NCI-H2196 (cell line): ENCODE measurements at regions not wholly inside any gene's neighbourhood (a gene's known extent, or its start where the extent isn't known, plus 50 kb on each side); places are given as distances from the start of the nearest gene placed in this dataset.

ENCODE experiments used
- DNase-seq: peaks from one replicate; lab custom pipeline; 2025; ENCODE audit not compliant: unreplicated experiment; lab: John Stamatoyannopoulos, UW

DNA sequence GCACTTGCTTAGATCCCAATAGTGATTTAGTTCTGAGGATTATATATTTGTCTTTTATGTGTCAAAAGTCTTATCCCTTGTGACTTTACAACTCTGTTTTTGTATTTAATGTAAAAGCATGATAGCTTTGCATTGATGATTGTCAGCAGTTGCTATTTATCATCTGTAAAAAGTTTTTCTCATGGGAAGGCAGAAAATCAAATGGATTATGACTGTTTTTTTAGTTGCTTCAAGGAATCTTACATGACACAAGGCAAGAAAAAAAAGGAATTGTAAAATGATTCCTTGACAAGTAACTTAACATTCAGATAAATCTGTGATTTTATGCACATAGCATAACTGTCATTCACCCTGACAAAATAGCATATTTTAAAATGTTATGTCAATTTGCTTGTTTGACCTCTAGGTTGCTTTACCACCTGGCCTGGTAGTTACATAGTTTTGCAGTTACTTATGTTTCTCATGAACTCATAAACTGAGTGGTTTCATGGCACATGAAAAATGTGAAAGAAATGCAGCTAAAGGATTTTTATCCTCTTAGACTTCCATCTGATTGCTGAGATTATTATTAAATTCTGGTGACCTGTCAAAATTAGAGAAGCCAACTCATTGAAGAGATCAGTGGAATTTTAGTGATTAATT is 622.6 kb downstream of the ADGRL2 start:
- DNase-seq, result no peak

DNA sequence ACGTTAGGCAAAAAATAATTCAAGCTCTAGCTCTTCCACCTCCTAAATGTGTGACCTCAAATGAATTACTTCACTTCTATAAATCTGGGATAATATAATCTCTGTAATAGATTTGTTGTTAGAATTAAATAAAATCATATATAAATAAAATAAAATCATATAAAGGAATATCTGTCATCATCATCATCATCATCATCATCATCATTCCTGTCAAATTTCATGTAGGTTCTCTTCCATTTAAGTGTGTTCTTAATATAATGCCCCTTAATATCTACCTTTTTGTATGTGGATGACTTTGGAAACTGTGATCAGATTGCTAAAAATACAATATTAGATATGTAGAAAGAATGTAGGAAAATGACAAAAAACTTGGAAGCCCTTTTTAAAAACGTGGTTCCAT is 621.0 kb downstream of the ADGRL2 start:
- DNase-seq, result no peak

DNA sequence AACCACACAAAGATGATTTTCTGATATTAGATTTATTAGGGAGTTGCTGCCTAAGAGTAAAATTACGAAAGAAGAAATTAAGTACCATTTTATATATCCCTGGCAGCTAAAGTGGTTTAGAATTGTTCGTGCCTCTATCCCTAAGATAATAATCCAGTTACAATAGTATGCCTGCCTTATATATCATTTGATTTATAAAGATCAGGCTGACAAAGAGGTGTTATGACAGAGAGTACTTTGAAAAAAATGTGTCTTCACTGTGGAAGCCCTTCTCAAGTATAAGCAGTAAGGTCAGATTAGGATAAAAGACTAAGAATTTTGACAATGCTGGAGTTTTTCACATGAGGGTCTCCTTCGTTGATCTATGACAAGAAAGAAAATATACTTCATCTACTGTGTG is 619.9 kb downstream of the ADGRL2 start:
- no peak for DNase-seq

DNA sequence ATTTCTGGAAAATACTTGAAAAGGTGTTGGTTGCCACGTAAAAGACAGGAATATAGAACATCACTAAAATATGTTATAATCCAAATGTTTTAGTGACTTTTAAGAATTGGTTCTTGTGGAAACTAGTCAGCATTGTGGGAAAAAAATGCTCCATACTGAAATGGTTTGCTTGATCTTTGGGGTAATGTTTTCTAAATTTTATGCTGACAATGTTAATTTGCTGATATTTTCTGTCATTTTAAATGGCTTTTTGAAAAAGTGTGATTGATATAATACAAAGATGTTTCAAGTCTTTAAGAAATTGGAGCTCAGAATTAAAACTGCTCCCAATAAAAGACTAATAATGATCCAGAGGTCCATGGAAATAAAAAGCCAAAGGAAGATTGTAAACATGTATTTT is 610.9 kb downstream of the ADGRL2 start:
- DNase-seq, result no peak

DNA sequence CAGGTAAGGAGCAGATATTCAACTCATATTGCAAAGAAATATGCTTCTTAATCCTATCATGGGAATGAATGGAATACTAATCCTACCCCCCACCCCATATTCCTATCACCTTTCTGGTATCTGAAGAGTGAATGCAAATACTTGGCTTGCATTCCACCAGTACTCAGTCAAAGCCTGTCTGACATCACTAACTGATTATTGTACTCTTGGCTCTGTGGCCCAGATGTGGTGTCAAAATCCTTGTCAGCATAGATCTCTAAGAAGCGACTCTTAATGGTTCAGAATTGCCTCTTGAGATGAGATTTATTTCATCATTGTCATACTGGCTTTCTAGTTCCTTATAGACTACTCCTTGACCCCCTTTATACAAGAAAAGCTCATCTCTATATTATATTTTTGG is 604.6 kb downstream of the ADGRL2 start:
- DNase-seq, result no peak

DNA sequence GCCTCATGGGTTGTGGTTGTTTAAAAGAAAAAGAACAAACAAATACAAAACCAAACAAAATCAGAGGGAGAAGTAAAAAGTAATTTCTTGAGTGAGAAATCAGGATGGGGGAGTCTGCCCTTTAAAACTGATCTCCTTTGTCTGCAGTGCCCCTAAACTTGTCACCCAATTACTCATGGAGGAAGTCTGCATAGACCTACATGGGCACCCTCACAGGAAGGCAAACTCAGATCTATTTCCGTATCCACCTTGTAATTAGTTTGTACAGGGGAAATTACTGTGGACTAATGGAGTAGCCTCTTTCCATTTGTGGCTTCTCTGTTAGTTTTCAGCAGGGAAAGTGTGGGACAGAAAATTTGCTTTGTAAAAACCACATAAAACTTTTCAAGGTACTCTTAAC is 600.4 kb downstream of the ADGRL2 start:
- no peak for DNase-seq

DNA sequence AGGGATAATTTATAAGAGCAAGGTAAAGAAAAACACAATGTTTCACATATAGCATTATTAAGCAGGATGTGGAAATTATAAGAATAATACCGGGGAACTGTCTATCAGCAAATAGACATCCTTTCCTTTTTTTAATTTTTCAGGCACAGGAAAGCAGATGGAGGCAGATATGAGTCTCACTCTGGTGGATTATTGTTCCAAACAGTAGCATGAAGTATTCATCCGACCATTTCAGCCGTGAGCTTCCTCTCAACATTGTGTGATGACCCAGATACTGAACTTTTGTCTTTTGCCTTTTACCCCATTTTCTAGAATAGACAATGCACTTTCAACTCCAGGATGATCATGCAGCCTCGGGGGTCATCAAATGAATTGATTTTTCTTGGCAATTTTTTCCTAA is 599.8 kb downstream of the ADGRL2 start:
- no peak for DNase-seq

DNA sequence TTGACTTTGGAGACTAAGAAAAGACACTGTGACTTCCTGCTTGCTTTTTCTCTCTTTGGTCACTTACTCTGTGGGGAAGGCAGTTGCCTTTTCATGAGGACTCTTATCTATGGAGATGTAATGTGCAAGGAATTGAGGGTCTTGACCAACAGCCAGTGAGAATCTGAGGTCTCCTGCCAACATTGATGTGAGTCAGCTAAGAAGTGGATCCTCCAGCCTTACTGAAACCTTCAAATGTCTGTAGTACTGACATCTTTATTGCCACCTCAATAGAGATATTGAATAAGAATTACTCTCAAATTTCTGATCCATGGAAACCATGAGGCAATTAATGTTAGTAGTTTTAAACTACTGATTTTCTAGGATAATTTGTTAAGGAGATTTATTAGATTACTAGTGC is 598.4 kb downstream of the ADGRL2 start:
- no peak for DNase-seq

DNA sequence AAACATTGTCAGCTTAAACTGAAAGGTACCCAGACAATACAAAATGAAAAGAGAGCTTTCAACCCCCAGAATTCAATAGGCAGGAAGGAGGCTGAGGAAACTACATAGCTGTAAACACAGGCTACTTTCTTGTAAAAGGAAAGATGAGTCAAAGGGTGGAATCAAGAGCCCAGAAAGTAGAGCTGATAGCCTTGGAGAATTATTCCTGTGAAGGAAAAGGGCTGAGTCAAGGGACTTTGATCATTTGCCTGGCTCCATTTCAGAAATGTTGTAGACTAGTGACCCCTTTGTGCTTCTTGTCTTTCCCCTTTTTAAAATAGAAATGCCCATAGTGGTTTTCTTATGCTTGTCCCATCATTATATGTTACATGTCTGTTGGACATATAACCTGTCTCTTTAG is 597.6 kb downstream of the ADGRL2 start:
- DNase-seq, result no peak

DNA sequence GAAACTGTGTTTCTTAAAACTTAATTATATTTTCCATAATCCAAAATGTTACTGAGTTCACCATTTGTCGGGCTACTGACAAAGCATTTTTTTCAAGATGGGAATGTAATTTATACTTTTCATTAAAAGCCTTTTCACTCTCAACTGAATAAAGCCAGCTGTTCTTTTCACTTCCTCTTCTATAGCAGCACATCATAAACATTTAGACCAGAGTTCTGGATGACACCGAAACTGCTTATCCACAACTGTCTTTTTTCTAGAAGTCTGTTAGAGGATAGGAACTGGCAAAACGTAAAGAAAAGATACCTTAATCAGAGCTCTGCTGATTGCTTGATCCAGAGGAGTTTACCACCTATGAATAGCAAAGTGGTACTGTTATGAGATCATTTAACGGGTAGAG is 594.7 kb downstream of the ADGRL2 start:
- DNase-seq, result no peak

DNA sequence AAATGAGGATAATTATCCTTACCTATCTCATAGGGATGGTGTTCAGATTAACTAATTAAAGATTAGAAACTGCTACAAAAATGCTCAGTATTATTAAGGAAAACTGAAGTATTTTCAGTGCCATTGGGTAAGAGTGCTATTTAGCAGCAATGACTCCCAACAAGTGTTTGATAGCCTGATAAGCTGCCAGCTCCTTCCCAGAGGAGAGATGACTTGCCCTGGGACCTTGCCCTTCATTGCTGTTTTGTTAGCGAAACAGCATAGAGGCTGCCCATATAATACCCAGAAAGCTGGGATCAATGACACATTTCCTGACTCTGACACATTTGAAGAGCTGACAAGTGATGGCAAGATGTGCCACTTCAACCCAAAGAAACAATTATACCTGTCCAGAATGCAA is 592.2 kb downstream of the ADGRL2 start:
- no peak for DNase-seq

DNA sequence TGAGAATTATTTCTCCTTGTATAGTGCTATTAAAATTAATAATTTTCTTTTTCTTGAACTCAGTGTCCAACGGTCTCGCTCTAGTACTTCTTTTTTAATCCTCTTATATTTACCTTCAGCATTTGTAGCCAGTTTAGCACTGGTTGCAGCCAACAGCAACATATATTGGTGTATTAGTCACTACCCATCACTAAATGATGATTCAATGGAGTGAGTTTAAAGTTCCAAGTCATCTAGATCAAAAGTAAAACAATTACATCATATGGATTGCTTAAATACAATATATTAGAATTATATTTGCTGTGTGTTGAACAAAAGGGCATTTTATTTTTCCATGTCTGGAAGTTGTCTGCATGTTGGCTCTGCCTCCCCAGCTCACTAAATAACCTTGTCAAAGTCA is 591.8 kb downstream of the ADGRL2 start:
- no peak for DNase-seq

DNA sequence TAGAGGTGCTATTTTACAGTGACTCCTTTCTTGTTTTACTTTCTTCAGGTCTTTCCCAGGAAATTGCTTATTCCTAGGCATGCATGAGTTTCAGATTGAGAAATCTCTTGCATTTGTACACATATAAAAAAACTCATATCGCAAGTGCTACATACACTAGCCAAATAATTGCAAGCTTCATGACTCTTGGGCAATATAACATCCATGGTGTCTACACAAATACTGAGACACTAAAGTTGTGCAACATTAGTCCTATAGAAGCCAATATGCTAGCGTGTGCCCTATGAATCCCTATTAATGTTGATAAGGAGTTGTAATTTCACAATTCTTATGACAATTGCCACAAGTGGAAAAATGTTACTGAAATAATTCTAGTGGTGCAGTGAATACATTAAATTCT is 591.0 kb downstream of the ADGRL2 start:
- DNase-seq, result no peak

DNA sequence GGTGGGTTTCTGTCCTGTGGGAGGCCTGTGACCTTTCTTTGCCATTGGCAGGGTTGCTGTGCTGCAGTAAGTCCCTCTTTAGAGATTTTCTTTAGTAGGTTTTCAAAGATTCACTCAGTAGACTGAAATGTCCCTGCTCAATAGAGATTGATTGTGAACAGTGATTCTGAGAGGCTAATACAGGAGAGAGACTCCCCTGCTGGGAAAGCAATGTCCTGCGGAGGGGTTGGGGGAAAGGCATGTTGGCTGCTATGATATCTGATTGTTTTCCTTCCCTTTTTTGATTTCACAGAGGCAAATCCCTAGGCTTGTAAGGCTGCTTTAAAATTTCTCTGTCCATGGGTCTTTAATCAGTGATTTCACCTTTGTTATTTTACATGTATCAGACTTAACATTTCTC is 589.9 kb downstream of the ADGRL2 start:
- DNase-seq, result no peak

DNA sequence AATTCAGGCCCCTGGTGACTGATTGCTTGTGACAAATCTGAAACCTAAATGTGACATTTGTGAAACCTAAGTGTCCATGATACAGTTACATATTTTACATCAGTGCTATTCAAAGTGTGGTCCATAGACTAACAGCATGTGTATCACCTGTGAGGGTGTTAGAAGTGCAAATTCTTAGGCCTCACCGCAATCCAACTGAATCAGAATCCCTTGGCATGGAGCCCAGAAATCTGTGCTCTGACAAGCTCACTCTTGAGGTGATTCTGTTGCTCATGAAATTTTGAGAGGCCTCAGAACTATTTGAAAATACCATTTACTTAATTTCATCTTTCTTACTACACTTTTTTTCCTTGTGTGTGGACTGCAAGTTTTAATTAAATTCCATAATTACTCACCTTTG is 587.9 kb downstream of the ADGRL2 start:
- DNase-seq, result peak; percentile 5

DNA sequence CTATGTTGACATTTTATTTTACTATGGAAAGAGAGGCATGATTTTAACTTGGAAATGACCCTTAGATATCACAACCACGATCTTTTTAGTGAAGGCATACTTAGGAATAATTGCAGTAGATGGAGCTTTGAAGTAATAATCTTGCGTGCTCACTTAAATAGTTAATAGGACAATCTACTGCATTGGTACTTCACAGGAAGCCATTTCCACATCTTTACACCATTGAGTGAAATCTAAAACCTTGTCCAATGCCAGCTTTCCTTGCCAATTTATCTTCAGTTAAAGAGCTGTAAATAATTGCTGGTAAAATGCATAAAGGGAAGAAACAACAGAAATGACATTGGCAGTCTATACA is 586.3 kb downstream of the ADGRL2 start:
- DNase-seq, result no peak

DNA sequence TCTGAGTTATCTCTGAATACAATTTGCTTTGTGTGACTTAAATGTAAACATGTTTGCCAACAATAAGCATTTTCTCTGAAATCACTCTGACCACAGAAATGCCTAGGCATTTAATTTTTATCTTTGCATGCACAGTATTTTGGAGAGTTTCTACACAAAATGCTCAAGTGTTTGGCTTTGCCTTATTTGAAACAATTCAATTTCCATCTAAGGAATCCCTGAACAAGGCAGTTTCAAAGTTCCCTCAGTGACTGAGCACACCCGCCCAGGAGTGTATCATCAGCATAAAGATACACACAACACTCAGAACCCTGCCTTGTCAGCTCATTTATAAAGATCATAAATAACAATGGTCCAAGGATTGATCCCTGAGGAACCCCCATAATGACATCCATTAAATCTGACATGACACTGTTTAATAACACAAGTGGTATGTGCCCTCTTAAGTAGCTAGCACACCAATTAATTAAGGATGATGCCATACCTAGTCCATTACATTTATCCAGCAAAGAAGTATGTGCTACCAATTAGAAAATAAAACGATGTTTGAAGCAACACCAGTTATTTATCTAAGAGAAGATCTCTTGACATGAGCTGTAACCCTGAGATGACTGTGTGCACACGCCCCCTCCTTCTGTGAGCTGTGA is 585.8 kb downstream of the ADGRL2 start:
- no peak for DNase-seq

DNA sequence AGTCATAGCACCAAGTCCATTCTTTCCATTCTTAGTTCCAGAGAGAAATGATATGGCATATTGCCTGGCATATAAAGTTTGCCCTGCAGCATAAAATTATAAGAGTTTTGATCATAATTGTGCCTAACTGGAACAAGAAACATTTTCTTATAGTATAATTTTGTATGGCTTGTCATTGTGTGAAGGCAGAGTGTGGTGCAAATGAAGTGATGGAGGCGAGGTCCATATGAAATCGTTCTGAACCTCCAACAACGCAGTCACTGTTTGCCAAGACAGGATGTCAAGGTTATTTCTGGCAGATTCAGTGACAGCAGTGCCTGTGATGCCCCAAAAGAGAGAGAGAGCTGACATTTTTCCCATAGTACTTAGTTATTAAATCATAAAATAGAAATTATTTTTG is 584.0 kb downstream of the ADGRL2 start:
- no peak for DNase-seq

DNA sequence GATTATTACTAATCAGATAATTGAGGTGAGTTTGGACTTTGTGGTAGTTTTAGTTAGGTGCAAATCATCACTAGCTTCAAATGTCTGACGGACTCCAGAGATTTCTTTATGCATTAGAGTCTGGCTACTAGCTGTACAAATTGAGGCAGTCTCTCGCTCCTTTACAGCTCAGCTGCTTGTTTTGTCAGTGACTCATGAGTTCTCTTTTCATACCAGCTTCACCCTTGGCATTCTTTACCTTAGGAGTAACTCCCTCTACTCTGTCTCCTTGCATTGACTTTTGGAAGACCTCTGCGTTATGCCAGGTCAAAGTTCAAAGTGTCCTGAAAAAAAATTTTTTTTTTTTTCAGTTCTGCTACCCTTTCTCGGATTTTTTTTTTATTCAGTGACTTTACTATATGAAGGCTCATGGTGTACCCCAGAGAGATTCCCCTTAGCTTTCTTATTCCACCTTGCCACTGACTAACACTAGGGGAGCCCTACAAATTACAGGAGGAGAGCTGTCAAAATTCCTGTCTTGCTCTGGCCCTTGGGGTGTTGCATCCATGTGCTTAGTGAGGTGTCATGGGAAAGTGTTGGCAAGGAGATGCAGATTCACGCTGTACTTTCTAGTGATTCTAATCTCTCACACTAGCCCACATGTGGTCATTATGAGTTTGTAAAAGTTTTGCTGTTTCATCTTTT is 576.6 kb downstream of the ADGRL2 start:
- no peak for DNase-seq

DNA sequence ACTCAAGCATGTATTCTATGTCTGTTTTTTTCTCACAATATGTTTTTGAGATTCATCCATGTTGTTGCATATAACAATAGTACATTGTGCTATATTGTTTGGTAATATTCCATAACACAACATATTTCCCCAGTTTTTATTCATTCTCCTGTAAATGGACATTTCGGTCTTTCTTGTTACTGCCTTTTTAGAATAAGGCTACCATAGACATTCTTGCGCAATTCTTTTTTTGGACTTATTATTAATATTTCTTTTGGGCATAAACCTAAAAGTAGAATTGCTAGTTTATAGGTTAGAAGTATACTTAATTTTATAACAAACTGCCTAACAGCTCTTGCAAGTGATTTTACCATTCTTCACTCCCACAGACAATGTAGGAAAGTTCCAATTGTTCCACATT is 573.0 kb downstream of the ADGRL2 start:
- DNase-seq, result no peak

DNA sequence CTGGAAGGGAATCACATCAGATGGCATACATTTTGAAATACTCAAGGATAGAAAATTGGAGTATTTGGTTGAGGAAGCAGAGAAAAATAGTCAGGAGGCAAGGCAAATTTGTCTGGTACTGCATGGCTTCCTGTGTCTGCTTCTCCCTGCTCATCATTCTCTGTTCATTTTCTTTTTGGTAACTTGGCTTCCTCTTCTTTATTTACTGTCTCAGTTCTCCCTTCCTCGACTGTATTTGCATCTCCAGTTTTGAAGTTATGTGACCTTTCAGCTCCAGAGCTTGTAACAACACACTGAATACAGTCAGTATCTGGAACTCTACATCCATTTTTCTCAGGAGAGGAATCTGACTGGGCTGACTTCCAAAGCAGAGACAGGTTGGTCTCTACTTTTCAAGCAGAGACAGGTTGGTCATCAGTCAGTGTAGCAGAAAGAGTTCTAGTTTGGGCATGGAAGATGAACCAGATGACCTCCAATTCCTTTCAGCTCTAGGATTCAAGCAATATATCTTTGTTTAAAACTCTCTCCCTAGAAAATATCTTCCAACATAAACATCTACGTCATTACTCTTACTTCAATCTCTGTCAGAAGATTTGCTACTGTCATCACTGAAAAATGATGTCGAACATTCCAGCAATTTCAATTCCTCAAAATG is 571.2 kb downstream of the ADGRL2 start:
- DNase-seq, result no peak

DNA sequence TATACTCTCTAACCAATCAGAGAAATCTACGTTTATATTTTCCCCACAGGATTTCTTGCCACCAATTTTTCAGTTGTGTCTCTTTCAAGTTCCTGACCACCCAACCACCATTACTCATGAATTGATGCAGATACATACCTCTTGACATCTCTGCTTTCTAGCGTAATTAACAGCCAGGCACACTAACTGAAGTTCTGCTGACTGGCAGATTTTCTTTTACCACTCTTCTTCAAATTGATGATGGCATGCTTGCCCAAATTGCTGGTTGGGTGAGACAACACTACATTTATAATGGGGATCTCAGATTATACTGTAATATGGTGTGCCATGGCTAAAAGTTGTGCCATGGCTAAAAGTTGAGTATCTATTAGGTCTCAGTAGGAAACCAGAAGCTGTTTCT is 566.7 kb downstream of the ADGRL2 start:
- no peak for DNase-seq
